Ishikawa (cell line): ENCODE measurements at regions not wholly inside any gene's neighbourhood (a gene's known extent, or its start where the extent isn't known, plus 50 kb on each side); places are given as distances from the start of the nearest gene placed in this dataset.

ENCODE experiments used
- CEBPB ChIP-seq: IDR thresholded peaks from 2 replicates; pipeline ENCODE4 v1.6.1; 2012
- CREB1 ChIP-seq: IDR thresholded peaks from 2 replicates; pipeline ENCODE4 v1.6.1; 2012; ENCODE audit warnings: low read depth
- EGR1 ChIP-seq: IDR thresholded peaks from 2 replicates; pipeline ENCODE4 v1.6.1; 2012
- EP300 ChIP-seq: IDR thresholded peaks from 2 replicates; pipeline ENCODE4 v1.6.1; 2012; ENCODE audit warnings: borderline replicate concordance
- FOXM1 ChIP-seq: IDR thresholded peaks from 2 replicates; pipeline ENCODE4 v1.6.1; 2012; ENCODE audit warnings: low read depth, borderline replicate concordance
- MAX ChIP-seq: IDR thresholded peaks from 2 replicates; pipeline ENCODE4 v1.6.1; 2012
- NFIC ChIP-seq: IDR thresholded peaks from 2 replicates; pipeline ENCODE4 v1.6.1; 2012
- RAD21 ChIP-seq: IDR thresholded peaks from 2 replicates; pipeline ENCODE4 v1.6.1; 2012; ENCODE audit warnings: low read depth
- REST ChIP-seq: IDR thresholded peaks from 2 replicates; pipeline ENCODE4 v1.6.1; 2012; ENCODE audit warnings: low read depth, mild to moderate bottlenecking
- TAF1 ChIP-seq: IDR thresholded peaks from 2 replicates; pipeline ENCODE4 v1.6.1; 2012; ENCODE audit warnings: low read depth, mild to moderate bottlenecking
- TCF12 ChIP-seq: IDR thresholded peaks from 2 replicates; pipeline ENCODE4 v1.6.1; 2012; ENCODE audit warnings: low read depth
- TEAD4 ChIP-seq: IDR thresholded peaks from 2 replicates; pipeline ENCODE4 v1.6.1; 2012
- USF1 ChIP-seq: IDR thresholded peaks from 2 replicates; pipeline ENCODE4 v1.6.1; 2012
- YY1 ChIP-seq: IDR thresholded peaks from 2 replicates; pipeline ENCODE4 v1.6.1; 2012; ENCODE audit warnings: low read depth
- ZBTB7A ChIP-seq: IDR thresholded peaks from 2 replicates; pipeline ENCODE4 v1.6.1; 2012; ENCODE audit warnings: low read depth

- TF ChIP-seq TAF1 (no peak), CEBPB (no peak), NFIC (no peak), YY1 (no peak), TEAD4 (no peak), ZBTB7A (no peak), MAX (no peak), EP300 (no peak), USF1 (no peak), TCF12 (no peak), RAD21 (no peak), EGR1 (no peak), FOXM1 (no peak), CREB1 (no peak)
Observed at GRCh38 chr2:220966636-220967035, 605.5 kb downstream of the EPHA4 start.

- TF ChIP-seq TCF12 (no peak), NFIC (no peak), RAD21 (no peak), EGR1 (no peak), MAX (no peak), YY1 (no peak), CEBPB (no peak), ZBTB7A (no peak), REST (no peak), USF1 (no peak), FOXM1 (no peak), EP300 (no peak), TEAD4 (no peak), CREB1 (no peak), TAF1 (no peak)
Observed at GRCh38 chr2:220969348-220969747, 602.8 kb downstream of the EPHA4 start.

- TF ChIP-seq TCF12 (no peak), EP300 (no peak), EGR1 (no peak), FOXM1 (no peak), MAX (no peak), USF1 (no peak), ZBTB7A (no peak), TEAD4 (no peak), RAD21 (no peak), TAF1 (no peak), NFIC (no peak), CEBPB (no peak), YY1 (no peak), CREB1 (no peak), REST (no peak)
Observed at GRCh38 chr2:220980966-220981675, 591.0 kb downstream of the EPHA4 start.

GRCh38 chr2:220981926-220982325 lies 590.2 kb downstream of the EPHA4 start:
- TF ChIP-seq MAX = no peak
- no peak for TF ChIP-seq FOXM1
- TF ChIP-seq USF1 = no peak
- no peak for TF ChIP-seq TCF12

- no peak for TF ChIP-seq EGR1
- TF ChIP-seq USF1 = no peak
- no peak for TF ChIP-seq REST
- TF ChIP-seq TCF12 = no peak
- TF ChIP-seq CEBPB = no peak
- no peak for TF ChIP-seq RAD21
- no peak for TF ChIP-seq CREB1
- TF ChIP-seq TEAD4 = no peak
- no peak for TF ChIP-seq ZBTB7A
Observed at GRCh38 chr2:220985561-220985960, 586.5 kb downstream of the EPHA4 start.
